IMR-90 (cell line): ENCODE measurements at regions not wholly inside any gene's neighbourhood (a gene's known extent, or its start where the extent isn't known, plus 50 kb on each side); places are given as distances from the start of the nearest gene placed in this dataset.

Experiments
- ATAC-seq: fragments of 200-7000 bp; cut with Tn5 transposase; 2 replicates; pipeline ENCODE4 v1.9.1; 2020; ENCODE audit warnings: low read depth, mild to moderate bottlenecking, moderate library complexity
- BruUV-seq: library from RNA; stranded (reverse); fragments of 400-500 nt; replicated peaks from 2 replicates; lab custom pipeline; 2021; lab: Mats Ljungman, UMichigan
- CTCF ChIA-PET: fragments of 300-600 bp; formaldehyde crosslinking; extraction: SDS; loops from one replicate; lab custom pipeline; 2021; ENCODE audit warnings: antibody characterized with exemption; lab: Yijun Ruan, JAX
- POLR2A ChIA-PET: fragments of 300-600 bp; sonication (Branson Sonifier 250); formaldehyde crosslinking; loops from one replicate; lab custom pipeline; 2022; ENCODE audit warnings: antibody characterized with exemption; ENCODE audit not compliant: unreplicated experiment; lab: Charles Lee
- DNase-seq: peaks from one replicate; pipeline ENCODE4 v3.0.0; 2013
- H2AFZ ChIP-seq: replicated peaks from 2 replicates; pipeline ENCODE3; 2013; ENCODE audit warnings: low read length, mild to moderate bottlenecking; ENCODE audit not compliant: poor library complexity
- H2AK5ac ChIP-seq: 2 replicates; pipeline ENCODE4 v1.6.1; 2013; ENCODE audit warnings: low read depth, low read length, inconsistent platforms
- H2AK9ac ChIP-seq: replicated peaks from 2 replicates; pipeline ENCODE3; 2013; ENCODE audit warnings: mild to moderate bottlenecking, low read depth, low read length, moderate library complexity; ENCODE audit not compliant: poor library complexity
- H2BK120ac ChIP-seq: 2 replicates; pipeline ENCODE4 v1.6.1; 2013; ENCODE audit warnings: low read depth, low read length, inconsistent platforms
- H2BK15ac ChIP-seq: 3 replicates; pipeline ENCODE4 v1.6.1; 2013; ENCODE audit warnings: low read depth, low read length, inconsistent platforms
- H2BK20ac ChIP-seq: 2 replicates; pipeline ENCODE4 v1.6.1; 2013; ENCODE audit warnings: low read depth, mild to moderate bottlenecking, inconsistent platforms, low read length, moderate library complexity
- H2BK5ac ChIP-seq: 2 replicates; pipeline ENCODE4 v1.6.1; 2013; ENCODE audit warnings: mild to moderate bottlenecking, low read depth, low read length, inconsistent platforms; ENCODE audit not compliant: poor library complexity, severe bottlenecking
- H3K14ac ChIP-seq: replicated peaks from 2 replicates; pipeline ENCODE4 v1.6.1; 2013; ENCODE audit warnings: low read depth, low read length, inconsistent platforms
- H3K18ac ChIP-seq: 2 replicates; pipeline ENCODE4 v1.6.1; 2013; ENCODE audit warnings: low read depth, low read length, control low read depth
- H3K23ac ChIP-seq: 2 replicates; pipeline ENCODE4 v1.6.1; 2013; ENCODE audit warnings: low read depth, low read length, inconsistent platforms
- H3K27ac ChIP-seq: 2 replicates; pipeline ENCODE4 v1.5.1; 2013; ENCODE audit warnings: mild to moderate bottlenecking, control low read depth, low read length; ENCODE audit not compliant: insufficient read depth
- H3K27me3 ChIP-seq: 2 replicates; pipeline ENCODE4 v1.6.1; 2013; ENCODE audit warnings: low read length; ENCODE audit not compliant: control insufficient read depth, insufficient read depth
- H3K36me3 ChIP-seq: 2 replicates; pipeline ENCODE4 v1.6.1; 2013; ENCODE audit warnings: low read length, mixed read lengths; ENCODE audit not compliant: control insufficient read depth, insufficient read depth
- H3K4ac ChIP-seq: 2 replicates; pipeline ENCODE4 v1.6.1; 2013; ENCODE audit warnings: low read depth, low read length, inconsistent platforms
- H3K4me1 ChIP-seq: 2 replicates; pipeline ENCODE4 v1.6.1; 2013; ENCODE audit warnings: low read length, mixed read lengths; ENCODE audit not compliant: control insufficient read depth, insufficient read depth
- H3K4me2 ChIP-seq: 2 replicates; pipeline ENCODE4 v1.6.1; 2013; ENCODE audit warnings: low read depth, mild to moderate bottlenecking, control low read depth, low read length, moderate library complexity
- H3K4me3 ChIP-seq: 2 replicates; pipeline ENCODE4 v1.5.1; 2013; ENCODE audit warnings: low read depth, mild to moderate bottlenecking, control low read depth, low read length, moderate library complexity; ENCODE audit not compliant: insufficient read depth
- H3K56ac ChIP-seq: 2 replicates; pipeline ENCODE4 v1.6.1; 2013; ENCODE audit warnings: low read length, inconsistent platforms; ENCODE audit not compliant: insufficient read depth; ENCODE audit errors: extremely low read depth
- H3K79me1 ChIP-seq, 2 experiments: 2 replicates each; pipeline ENCODE4 v1.6.1; 2013; ENCODE audit warnings: low read length in 2 of 2, inconsistent platforms in 1 of 2, low read depth in 1 of 2
- H3K9ac ChIP-seq: 2 replicates; pipeline ENCODE4 v1.6.1; 2013; ENCODE audit warnings: low read depth, low read length, control low read depth
- H3K9me1 ChIP-seq: 2 replicates; pipeline ENCODE4 v1.6.1; 2013; ENCODE audit warnings: low read length, inconsistent platforms; ENCODE audit not compliant: insufficient read depth
- H3K9me3 ChIP-seq: 2 replicates; pipeline ENCODE4 v1.6.1; 2013; ENCODE audit warnings: low read length; ENCODE audit not compliant: control insufficient read depth, insufficient read depth
- H4K20me1 ChIP-seq: 2 replicates; pipeline ENCODE4 v1.6.1; 2013; ENCODE audit warnings: low read length, inconsistent platforms; ENCODE audit not compliant: insufficient read depth
- H4K5ac ChIP-seq: 2 replicates; pipeline ENCODE4 v1.6.1; 2013; ENCODE audit warnings: mild to moderate bottlenecking, low read depth, low read length, control low read depth
- H4K8ac ChIP-seq, 2 experiments: 2 replicates each; pipeline ENCODE4 v1.6.1; 2013; ENCODE audit warnings: low read depth in 2 of 2, low read length in 2 of 2, control low read depth in 1 of 2, inconsistent platforms in 1 of 2
- H4K91ac ChIP-seq: 2 replicates; pipeline ENCODE4 v1.6.1; 2013; ENCODE audit warnings: low read depth, low read length, inconsistent platforms; ENCODE audit not compliant: insufficient read depth
- BHLHE40 ChIP-seq: fragments of 150-350 bp; IDR thresholded peaks from 2 replicates; pipeline ENCODE4 v1.6.1; 2016; ENCODE audit warnings: mild to moderate bottlenecking, low read depth, low read length
- CEBPB ChIP-seq: IDR thresholded peaks from 2 replicates; pipeline ENCODE4 v1.6.1; 2012; ENCODE audit warnings: low read depth, low read length, improper control_type of control experiment
- CHD1 ChIP-seq: IDR thresholded peaks from 2 replicates; pipeline ENCODE4 v1.6.1; 2012; ENCODE audit warnings: low read depth, low read length, improper control_type of control experiment
- CTCF ChIP-seq: conservative IDR thresholded peaks from 2 replicates; pipeline ENCODE4 v1.5.1; 2012; ENCODE audit warnings: mild to moderate bottlenecking, low read depth, low read length, improper control_type of control experiment
- ELK1 ChIP-seq: fragments of 150-350 bp; IDR thresholded peaks from 2 replicates; pipeline ENCODE4 v1.6.1; 2016; ENCODE audit warnings: low read depth, mild to moderate bottlenecking, low read length, moderate library complexity, borderline replicate concordance
- FOS ChIP-seq: fragments of 150-350 bp; IDR thresholded peaks from 2 replicates; pipeline ENCODE4 v1.6.1; 2016; ENCODE audit warnings: low read depth, low read length
- MAFK ChIP-seq: IDR thresholded peaks from 2 replicates; pipeline ENCODE4 v1.6.1; 2012; ENCODE audit warnings: low read depth, low read length, improper control_type of control experiment
- MAZ ChIP-seq: IDR thresholded peaks from 2 replicates; pipeline ENCODE4 v1.6.1; 2012; ENCODE audit warnings: low read depth, mild to moderate bottlenecking, low read length, improper control_type of control experiment, moderate library complexity, borderline replicate concordance
- MXI1 ChIP-seq: IDR thresholded peaks from 2 replicates; pipeline ENCODE4 v1.6.1; 2012; ENCODE audit warnings: low read depth, mild to moderate bottlenecking, low read length, moderate library complexity, borderline replicate concordance
- NFE2L2 ChIP-seq: fragments of 150-350 bp; IDR thresholded peaks from 2 replicates; pipeline ENCODE4 v1.6.1; 2016; ENCODE audit warnings: low read depth, mild to moderate bottlenecking, low read length
- POLR2A ChIP-seq: IDR thresholded peaks from 2 replicates; pipeline ENCODE4 v1.6.1; 2012; ENCODE audit warnings: mild to moderate bottlenecking, low read depth, low read length
- RAD21 ChIP-seq: IDR thresholded peaks from 2 replicates; pipeline ENCODE4 v1.6.1; 2012; ENCODE audit warnings: low read length, improper control_type of control experiment
- RCOR1 ChIP-seq: IDR thresholded peaks from 2 replicates; pipeline ENCODE4 v1.6.1; 2012; ENCODE audit warnings: mild to moderate bottlenecking, low read length, improper control_type of control experiment; ENCODE audit not compliant: insufficient replicate concordance
- RFX5 ChIP-seq: IDR thresholded peaks from 2 replicates; pipeline ENCODE4 v1.8.0; 2012; ENCODE audit warnings: low read depth, mild to moderate bottlenecking, low read length, moderate library complexity
- SMC3 ChIP-seq: fragments of 150-350 bp; IDR thresholded peaks from 2 replicates; pipeline ENCODE4 v1.6.1; 2016; ENCODE audit warnings: low read depth, mild to moderate bottlenecking, antibody characterized with exemption, low read length, moderate library complexity
- dilution Hi-C: fragments of 300-500 bp; cut with HindIII; formaldehyde crosslinking; loops from one replicate; pipeline ENCODE4 v1.14.3; 2018; ENCODE audit warnings: low sequenced_read_pairs; ENCODE audit not compliant: unreplicated experiment
- in situ Hi-C: fragments of 300-500 bp; cut with MboI; formaldehyde crosslinking; loops from 3 replicates; pipeline ENCODE4 v1.14.3; 2019; ENCODE audit warnings: low sequenced_read_pairs, inconsistent platforms, mixed read lengths
- intact Hi-C: fragments of 100-400 bp; cut with micrococcal nuclease; formaldehyde crosslinking; loops from 2 replicates; pipeline ENCODE4 v1.10.0; 2022
- TF ChIP-seq, protein P1 (sequence below): fragments of 150-350 bp; IDR thresholded peaks from 2 replicates; pipeline ENCODE4 v1.6.1; 2017; ENCODE audit warnings: mild to moderate bottlenecking, antibody characterized with exemption, low read length, low read depth

DNA sequence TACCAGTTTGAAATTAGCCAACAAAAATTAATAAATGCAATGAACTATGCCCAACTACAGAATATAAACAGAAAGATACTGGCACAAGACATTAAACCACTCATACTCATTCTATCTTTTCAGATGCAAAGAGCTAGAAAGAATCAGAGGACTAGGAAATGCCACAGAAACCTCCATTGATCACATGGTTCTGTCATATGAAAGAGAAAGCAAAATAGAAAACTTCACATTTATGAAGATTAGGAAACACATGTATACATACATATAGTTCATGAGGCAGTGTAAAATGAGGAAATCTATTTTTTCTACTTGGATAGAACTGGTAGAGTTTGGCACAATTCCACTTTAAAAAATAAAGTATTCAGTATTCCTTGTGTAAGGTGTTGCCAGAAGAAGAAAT, 275.1 kb upstream of the PTGER4 start:
- H3K4me3 ChIP-seq = no peak overlapping the region
- no peak overlapping the region for H4K8ac ChIP-seq
- ChIA-PET POLR2A (no interaction called here), CTCF (no interaction called here)
- no peak overlapping the region for H3K9ac ChIP-seq
- H3K36me3 ChIP-seq = no peaks in the 10 kb centered on the region
- H3K4ac ChIP-seq = no peak overlapping the region
- no peak overlapping the region for H3K23ac ChIP-seq
- no peaks in the 10 kb centered on the region for H3K27me3 ChIP-seq
- no peak overlapping the region for H2BK15ac ChIP-seq
- no peak overlapping the region for H2BK120ac ChIP-seq
- no peak overlapping the region for H2BK20ac ChIP-seq
- in situ Hi-C loops (no loop called here), dilution Hi-C loops (no loop called here), intact Hi-C loops (loop anchor here (5.0 kb wide), 1 partner anchor 273 kb away; the partner anchor contains the start of gene PTGER4)
- ATAC-seq (no peak), DNase-seq (no peak)
- no peak overlapping the region for H2AK9ac ChIP-seq
- TF ChIP-seq MAFK = no peak
- TF ChIP-seq CTCF = no peak
- no peak for TF ChIP-seq FOS
- no peak for TF ChIP-seq ELK1
- TF ChIP-seq RFX5 = no peak
- TF ChIP-seq, protein P1, sequence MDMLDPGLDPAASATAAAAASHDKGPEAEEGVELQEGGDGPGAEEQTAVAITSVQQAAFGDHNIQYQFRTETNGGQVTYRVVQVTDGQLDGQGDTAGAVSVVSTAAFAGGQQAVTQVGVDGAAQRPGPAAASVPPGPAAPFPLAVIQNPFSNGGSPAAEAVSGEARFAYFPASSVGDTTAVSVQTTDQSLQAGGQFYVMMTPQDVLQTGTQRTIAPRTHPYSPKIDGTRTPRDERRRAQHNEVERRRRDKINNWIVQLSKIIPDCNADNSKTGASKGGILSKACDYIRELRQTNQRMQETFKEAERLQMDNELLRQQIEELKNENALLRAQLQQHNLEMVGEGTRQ = no peak
- no peak for TF ChIP-seq POLR2A
- no peak for TF ChIP-seq RAD21
- TF ChIP-seq RCOR1 = no peak
- no peak for TF ChIP-seq NFE2L2
- no peak for TF ChIP-seq SMC3
- TF ChIP-seq CHD1 = no peak
- no peak for TF ChIP-seq CEBPB
- TF ChIP-seq MAZ = no peak
- TF ChIP-seq BHLHE40 = no peak
- no peak for TF ChIP-seq MXI1
- BruUV-seq = no TSS peak
- H3K56ac ChIP-seq = no peak overlapping the region
- no peak overlapping the region for H4K5ac ChIP-seq
- H3K14ac ChIP-seq = no peak overlapping the region
- H2BK5ac ChIP-seq = no peak overlapping the region
- no peak overlapping the region for H2AFZ ChIP-seq
- H2AK5ac ChIP-seq = no peak overlapping the region
- H4K91ac ChIP-seq = no peak overlapping the region
- H3K4me2 ChIP-seq = no peak overlapping the region
- no peak overlapping the region for H3K27ac ChIP-seq
- H3K9me1 ChIP-seq = peaks cover 6% of the 10 kb centered on the region
- H3K18ac ChIP-seq = no peak overlapping the region
- H4K20me1 ChIP-seq = no peaks in the 10 kb centered on the region
- no peaks in the 10 kb centered on the region for H3K79me1 ChIP-seq
- peaks cover 4% of the 10 kb centered on the region; the same call in 1 of the 2 replicates for H3K4me1 ChIP-seq
- no peaks in the 10 kb centered on the region for H3K9me3 ChIP-seq
